ENCODE measurements at regions not wholly inside any gene's neighbourhood (a gene's known extent, or its start where the extent isn't known, plus 50 kb on each side); places are given as distances from the start of the nearest gene placed in this dataset.
"Not testable (repeated sequence)": the region's sequence is repeated elsewhere in the genome, so short reads cannot be mapped to it uniquely, and the experiment has no call there.

DNA sequence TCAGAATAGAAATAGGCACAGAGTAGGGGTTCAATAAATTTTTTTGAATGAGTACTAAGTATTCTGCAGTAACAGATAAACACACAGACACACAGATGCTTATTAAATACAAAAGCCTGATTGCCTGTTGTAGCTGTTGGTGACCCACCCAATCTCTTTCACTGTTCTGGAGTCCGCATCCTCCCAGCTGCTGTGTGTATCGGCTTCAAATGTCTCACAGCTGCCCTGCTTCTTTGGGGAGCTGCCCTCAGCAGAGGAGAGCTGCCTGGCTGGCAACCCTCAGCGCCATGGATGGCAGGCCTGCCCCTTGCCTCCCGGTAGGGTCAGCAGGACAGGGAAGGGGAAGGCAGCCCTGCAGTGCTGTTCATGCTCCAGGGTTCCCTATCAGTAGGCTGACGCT lies 50.5 kb upstream of the PRNP start:
- DNase-seq: no peak

GRCh38 chr20:4635342-4635741 lies 50.9 kb upstream of the PRNP start:
- no peak for DNase-seq

DNA sequence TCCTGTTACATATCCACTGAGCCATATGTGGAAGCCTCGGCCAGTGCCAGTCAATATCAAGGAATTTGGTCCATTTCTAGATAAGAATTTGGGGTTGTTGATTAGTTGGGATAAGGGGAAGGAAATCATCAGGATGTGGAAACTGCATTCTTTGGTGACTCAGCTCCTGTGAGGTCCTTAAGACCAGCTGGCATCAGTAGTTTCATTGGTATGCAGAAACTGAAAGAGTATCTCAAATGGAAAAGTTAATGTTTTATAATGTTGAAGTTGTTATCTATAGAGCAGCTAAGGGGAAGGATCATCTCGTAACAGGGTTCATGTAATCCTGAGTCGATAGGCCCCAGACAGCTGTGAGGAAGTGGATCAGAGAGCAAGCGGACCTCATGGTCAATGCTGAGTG lies 52.5 kb upstream of the PRNP start:
- DNase-seq: no peak

GRCh38 chr20:4633379-4633778 lies 52.9 kb upstream of the PRNP start:
- no peak for DNase-seq

- no peak for DNase-seq
These were observed 53.4 kb upstream of the PRNP start for GRCh38 chr20:4632876-4633275.

GRCh38 chr20:4626228-4626627 lies 60.0 kb upstream of the PRNP start:
- no peak for DNase-seq

DNA sequence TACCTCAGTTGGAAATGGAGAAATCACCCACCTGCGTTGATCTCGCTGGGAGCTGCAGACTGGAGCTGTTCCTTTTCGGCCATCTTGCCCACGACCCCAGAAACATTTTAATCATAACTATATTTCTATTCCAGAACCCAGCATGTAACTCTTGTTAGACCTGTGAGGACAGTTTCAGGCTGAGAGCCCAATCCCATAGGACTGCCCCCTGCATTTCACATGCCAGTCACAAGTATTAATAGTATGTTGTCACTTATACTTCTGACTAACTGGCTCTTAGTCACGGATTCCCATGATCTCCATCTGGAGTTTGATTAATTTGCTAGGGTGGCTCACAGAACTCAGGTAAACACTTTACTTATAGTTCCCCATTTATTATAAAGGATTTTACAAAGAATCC lies 60.6 kb upstream of the PRNP start:
- DNase-seq: no peak

- not testable (repeated sequence) for DNase-seq
These were observed 61.5 kb upstream of the PRNP start for GRCh38 chr20:4624675-4625336.

- not testable (repeated sequence) for DNase-seq
These were observed 67.1 kb upstream of the PRNP start for GRCh38 chr20:4619144-4619543.

DNA sequence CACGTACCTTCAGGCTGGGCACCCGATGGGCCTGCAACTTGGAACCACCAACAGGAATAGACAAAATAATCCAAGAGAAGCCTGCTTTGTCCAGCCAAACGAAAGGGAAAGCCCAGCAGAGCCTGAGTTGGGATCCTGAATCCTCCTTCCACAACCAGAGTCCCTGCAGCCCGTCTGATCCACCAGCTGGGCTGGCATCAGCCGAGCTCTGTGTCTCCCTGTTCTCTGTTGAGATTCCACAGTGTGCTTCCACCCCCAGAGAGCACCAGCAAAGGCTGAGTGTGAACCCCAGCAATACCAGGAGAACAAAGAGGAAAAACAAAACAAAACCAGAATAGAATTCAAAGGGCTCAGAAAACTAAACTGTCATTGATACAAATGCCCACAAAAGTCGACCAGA lies 68.8 kb upstream of the PRNP start:
- no peak for DNase-seq

DNA sequence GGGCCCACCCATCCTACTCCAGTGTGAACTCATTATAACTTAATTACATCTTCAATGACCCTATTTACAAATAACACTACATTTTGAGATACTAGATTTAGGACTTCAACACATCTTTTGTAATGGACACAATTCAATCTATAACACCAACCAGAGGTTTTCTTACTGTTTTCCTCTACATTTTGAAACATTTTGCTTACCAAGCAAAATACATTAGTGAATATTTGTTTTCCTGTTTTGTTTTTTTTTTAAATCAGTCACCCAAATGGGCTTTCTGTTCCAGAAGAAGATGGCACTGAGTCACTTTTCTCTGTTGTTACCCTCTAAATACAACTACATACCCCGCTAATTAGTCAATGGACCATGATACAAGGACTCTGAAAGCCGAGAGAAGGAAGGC lies 69.2 kb upstream of the PRNP start:
- no peak for DNase-seq

DNA sequence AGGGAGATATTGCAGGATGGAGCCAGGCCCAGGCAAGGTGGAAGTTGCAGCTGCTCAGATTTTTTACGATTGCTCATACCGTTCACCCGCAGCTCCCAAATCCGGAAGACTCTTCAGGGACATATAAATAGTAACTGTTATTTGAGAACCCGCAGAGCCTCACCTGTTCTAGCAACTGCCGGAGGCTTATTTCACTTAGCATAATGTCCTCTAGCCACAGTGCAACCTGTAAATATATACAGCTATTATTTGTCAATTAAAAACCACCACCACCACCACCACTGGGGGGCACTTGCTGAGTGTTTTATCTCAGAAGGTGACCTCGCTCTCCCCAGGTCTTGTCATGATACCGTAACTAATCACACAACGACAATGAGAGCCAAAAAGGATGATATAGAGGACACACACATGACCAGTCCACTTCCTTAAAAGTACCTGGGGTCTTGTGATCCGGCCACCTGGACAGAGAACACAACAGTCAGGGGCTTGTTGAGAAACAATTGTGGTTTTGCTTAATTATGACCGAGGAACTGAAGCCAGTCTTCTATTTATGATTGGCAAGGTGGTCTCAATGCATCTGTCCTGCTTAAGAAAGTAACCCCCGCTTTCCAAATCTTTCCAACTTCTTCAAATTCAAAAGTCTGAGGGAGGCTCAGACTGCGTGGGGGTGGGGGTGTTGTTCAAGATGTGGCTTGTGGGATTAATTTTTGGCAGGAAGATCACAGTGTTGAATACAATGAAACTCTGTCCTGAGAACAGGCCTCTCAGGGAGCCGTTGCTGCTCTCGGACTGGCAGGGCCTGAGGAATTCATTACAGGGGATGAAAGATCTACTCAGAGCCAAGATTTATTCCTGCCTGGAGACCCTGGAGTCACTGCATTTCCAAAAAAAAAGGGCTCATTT lies 72.3 kb upstream of the PRNP start:
- DNase-seq: peak; percentile 63

DNA sequence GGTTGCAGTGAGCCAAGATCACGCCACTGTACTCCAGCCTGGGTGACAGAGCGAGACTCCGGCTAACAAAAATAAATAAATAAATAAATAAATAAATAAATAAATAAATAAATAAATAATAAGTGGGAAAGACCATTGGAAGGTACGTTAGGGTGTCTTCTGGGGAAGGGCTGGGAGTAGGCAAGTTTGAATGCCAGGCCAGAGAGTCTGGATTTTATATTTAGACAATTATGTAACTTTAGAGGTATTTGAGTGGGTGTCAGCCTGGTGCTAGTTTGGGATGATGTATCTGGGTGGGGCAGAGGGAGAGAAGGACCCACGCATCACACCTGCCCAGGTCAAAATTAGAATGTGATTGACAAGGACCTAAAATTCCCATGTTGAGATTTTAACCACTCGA lies 73.1 kb upstream of the PRNP start:
- no peak for DNase-seq

DNA sequence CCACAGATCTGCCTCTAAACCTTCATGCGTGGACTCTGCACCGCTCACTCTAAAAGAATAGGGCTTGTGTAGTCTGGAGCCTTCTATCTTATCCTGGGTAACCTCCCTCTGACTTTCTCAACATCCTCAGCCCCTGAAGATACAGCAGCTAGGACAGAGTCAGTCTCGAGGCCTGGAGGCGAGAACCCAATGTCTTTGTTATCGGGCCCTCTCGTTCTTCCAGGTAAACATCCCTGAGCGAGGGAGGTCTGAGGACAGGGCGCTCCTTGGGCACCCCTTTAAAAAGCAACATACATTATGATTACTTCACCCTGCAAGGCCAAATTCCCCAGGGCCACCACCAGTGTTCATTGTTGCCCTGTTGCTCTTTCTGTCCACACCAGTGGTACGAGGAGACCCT lies 75.4 kb upstream of the PRNP start:
- DNase-seq: no peak

GRCh38 chr20:4609511-4609910 lies 76.7 kb upstream of the PRNP start:
- DNase-seq: no peak

DNA sequence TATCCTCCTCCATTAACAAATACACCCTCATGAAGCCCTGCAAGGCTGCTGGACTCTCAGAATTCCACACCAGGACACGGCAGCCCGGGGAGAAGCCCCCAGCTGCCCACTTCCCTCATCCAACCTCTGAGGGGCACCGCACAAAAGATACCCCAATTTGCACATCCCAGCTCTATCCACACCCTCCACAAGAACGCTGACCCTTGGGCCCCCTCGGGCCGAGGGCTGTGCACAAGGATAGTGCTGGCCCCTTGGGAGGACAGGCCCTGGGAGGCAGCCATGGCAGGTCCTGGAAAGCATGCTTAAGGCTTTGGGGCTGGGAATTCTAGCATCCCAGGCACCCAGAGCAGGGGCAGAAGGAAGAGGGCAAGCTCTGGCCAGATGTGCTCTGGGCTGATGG lies 77.4 kb upstream of the PRNP start:
- no peak for DNase-seq

DNA sequence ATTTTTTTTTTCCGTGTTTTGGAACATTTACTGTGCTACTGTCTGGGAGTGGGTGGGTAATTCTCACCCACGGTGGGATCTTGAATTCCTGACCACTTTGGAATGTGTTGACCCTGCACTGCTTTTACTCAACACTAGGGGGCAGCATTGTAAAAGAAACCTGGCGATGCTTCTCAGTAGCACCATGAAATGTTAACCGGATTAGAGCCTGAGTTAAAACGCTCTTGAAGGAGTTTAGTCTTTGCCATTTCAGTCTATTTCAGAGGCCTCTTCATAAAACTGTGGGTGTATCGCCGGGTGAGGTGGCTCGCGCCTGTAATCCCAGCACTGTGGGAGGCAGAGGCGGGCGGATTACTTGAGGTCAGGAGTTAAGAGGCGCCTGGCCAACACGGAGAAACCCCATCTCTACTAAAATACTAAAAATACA lies 79.0 kb upstream of the PRNP start:
- peak; percentile 51 for DNase-seq

DNA sequence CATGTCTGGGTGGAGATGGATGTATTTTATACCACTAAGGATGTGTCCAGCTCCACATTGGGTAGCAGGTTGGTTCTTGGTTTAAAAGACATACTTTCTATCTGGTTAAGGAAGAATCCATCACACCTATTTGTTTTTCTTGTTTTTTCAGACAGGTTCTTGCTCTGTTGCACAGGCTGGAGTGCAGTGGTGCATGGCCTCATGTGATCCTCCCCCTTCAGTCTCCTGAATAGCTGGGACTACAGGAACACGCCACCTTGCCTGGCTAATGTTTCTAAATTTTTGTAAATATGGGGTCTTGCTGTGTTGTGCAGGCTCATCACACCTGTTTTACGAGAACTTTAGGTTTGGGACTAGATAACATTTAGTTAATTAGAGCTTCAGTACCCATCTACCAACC lies 80.2 kb upstream of the PRNP start:
- no peak for DNase-seq

- DNase-seq: no peak
These were observed 81.1 kb upstream of the PRNP start for GRCh38 chr20:4605166-4605565.

DNA sequence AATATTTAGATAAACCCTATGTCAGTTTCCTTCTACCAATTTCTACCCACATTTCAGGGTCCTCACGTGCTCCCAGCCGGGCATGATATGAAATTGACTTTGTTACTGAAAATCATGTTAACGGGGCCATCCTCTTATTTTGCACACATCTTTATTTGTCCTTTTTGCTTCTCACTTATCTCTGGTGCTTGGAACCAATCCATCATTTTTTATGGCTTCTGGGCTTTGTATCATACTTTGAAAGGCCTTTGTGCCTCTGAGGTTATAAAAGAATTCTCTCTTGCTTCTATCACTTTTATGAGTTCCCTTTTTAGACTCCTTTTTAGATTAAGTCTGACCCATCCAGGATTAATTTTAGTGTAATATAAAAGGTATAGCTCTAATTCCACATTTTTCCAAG lies 81.7 kb upstream of the PRNP start:
- DNase-seq: no peak

- DNase-seq: no peak
These were observed 82.5 kb upstream of the PRNP start for GRCh38 chr20:4603724-4604123.

- DNase-seq: no peak
These were observed 84.0 kb upstream of the PRNP start for GRCh38 chr20:4602297-4602631.

DNA sequence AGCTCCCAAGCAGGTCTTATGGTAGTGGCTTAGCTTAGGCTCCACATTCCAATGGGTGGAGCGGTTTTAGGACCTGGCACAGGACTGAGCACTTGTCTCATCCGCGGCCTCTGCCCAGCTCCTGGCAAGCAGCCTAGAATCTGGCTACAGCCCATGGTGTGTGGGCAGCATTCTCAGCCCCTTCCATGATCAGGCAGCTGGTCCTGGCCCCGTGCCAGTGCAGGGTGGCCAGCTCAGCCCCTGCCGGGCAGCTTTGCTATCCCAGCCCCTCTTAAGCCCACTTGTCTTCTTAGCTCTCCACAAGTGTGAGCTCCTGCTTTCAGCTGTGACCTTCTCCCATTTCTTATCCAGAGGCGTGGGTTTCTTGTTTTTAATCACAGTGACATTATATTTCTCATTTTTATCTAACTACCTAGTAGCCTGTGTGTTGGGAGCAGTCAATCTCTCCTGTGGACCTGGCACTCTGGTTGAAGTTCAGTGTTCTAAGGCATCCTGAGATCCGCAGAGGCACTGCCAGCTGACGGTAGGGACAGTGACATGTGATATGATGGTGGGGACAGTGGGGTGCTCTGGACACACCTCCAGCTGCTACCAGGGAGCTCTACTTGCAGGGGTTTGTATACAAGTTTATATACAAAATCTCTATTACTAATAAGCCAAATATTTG lies 84.5 kb upstream of the PRNP start:
- no peak for DNase-seq
